Panc1 (cell line): ENCODE measurements at regions not wholly inside any gene's neighbourhood (a gene's known extent, or its start where the extent isn't known, plus 50 kb on each side); places are given as distances from the start of the nearest gene placed in this dataset.

Source experiments
- ATAC-seq: fragments of 200-7000 bp; cut with Tn5 transposase; 2 replicates; pipeline ENCODE4 v1.9.1; 2020; ENCODE audit warnings: mild to moderate bottlenecking, moderate library complexity
- BruUV-seq: library from RNA; stranded (reverse); fragments of 400-500 nt; replicated peaks from 2 replicates; lab custom pipeline; 2021; lab: Mats Ljungman, UMichigan
- CTCF ChIA-PET: fragments of 300-600 bp; sonication (Branson Sonifier 250); formaldehyde crosslinking; loops from one replicate; lab custom pipeline; 2022; ENCODE audit warnings: antibody characterized with exemption; lab: Charles Lee
- POLR2A ChIA-PET: fragments of 300-600 bp; sonication (Branson Sonifier 250); formaldehyde crosslinking; loops from one replicate; lab custom pipeline; 2022; ENCODE audit warnings: antibody characterized with exemption; lab: Charles Lee
- DNase-seq: peaks from one replicate; pipeline ENCODE4 v3.0.0-alpha.2; 2010; ENCODE audit warnings: low read depth, low spot score
- H3K27ac ChIP-seq: 2 replicates; pipeline ENCODE4 v1.5.1; 2011; ENCODE audit warnings: mild to moderate bottlenecking, low read length, inconsistent platforms
- H3K27me3 ChIP-seq: fragments of 200-500 bp; sonication (Bioruptor generic); 2 replicates; pipeline ENCODE4 v1.6.0; 2014; ENCODE audit warnings: low read length, inconsistent platforms; ENCODE audit not compliant: control insufficient read depth, insufficient read depth
- H3K36me3 ChIP-seq: fragments of 200-500 bp; sonication (Bioruptor generic); 2 replicates; pipeline ENCODE4 v1.5.1; 2014; ENCODE audit warnings: inconsistent platforms, mild to moderate bottlenecking, low read length, moderate library complexity; ENCODE audit not compliant: control insufficient read depth, insufficient read depth
- H3K4me1 ChIP-seq: 2 replicates; pipeline ENCODE4 v1.5.1; 2011; ENCODE audit warnings: inconsistent platforms, mild to moderate bottlenecking, low read length, moderate library complexity; ENCODE audit not compliant: control insufficient read depth, insufficient read depth
- H3K4me3 ChIP-seq, 2 experiments: 2 replicates each; pipeline ENCODE4 v1.5.1; 2011 to 2012; ENCODE audit warnings: low read depth in 2 of 2, low read length in 2 of 2, mild to moderate bottlenecking in 2 of 2, inconsistent platforms in 1 of 2, moderate library complexity in 1 of 2
- H3K9me3 ChIP-seq: fragments of 200-500 bp; sonication (Bioruptor generic); 2 replicates; pipeline ENCODE4 v1.5.1; 2014; ENCODE audit warnings: low read depth, mild to moderate bottlenecking, inconsistent platforms, low read length, moderate library complexity; ENCODE audit not compliant: control insufficient read depth, insufficient read depth
- CTCF ChIP-seq: fragments of 450-650 bp; IDR thresholded peaks from 2 replicates; pipeline ENCODE4 v1.5.1; 2017; ENCODE audit warnings: mild to moderate bottlenecking
- POLR2AphosphoS5 ChIP-seq: IDR thresholded peaks from 2 replicates; pipeline ENCODE4 v1.6.1; 2012; ENCODE audit warnings: mild to moderate bottlenecking, low read depth, low read length, moderate library complexity
- REST ChIP-seq, 2 experiments: IDR thresholded peaks; 2 replicates each; pipeline ENCODE4 v1.6.1; 2011 to 2012; ENCODE audit warnings: low read depth in 2 of 2, control low read depth in 1 of 2, low read length in 1 of 2, mild to moderate bottlenecking in 1 of 2, moderate library complexity in 1 of 2; ENCODE audit not compliant: insufficient read depth in 1 of 2
- SIN3A ChIP-seq: IDR thresholded peaks from 2 replicates; pipeline ENCODE4 v1.6.1; 2012; ENCODE audit warnings: low read depth, mild to moderate bottlenecking, low read length, moderate library complexity, borderline replicate concordance; ENCODE audit not compliant: insufficient read depth
- TCF7L2 ChIP-seq: IDR thresholded peaks from 2 replicates; pipeline ENCODE4 v1.6.1; 2011; ENCODE audit warnings: mild to moderate bottlenecking, low read depth, low read length, inconsistent platforms
- in situ Hi-C: cut with HindIII; loops from 2 replicates; pipeline ENCODE4 v1.10.0; 2016; ENCODE audit warnings: low sequenced_read_pairs, low pct_unique_long_range_greater_than_20kb
- intact Hi-C: fragments of 100-400 bp; cut with micrococcal nuclease; formaldehyde crosslinking; loops from one replicate; pipeline ENCODE4 v1.10.0; 2022; ENCODE audit not compliant: unreplicated experiment

DNA sequence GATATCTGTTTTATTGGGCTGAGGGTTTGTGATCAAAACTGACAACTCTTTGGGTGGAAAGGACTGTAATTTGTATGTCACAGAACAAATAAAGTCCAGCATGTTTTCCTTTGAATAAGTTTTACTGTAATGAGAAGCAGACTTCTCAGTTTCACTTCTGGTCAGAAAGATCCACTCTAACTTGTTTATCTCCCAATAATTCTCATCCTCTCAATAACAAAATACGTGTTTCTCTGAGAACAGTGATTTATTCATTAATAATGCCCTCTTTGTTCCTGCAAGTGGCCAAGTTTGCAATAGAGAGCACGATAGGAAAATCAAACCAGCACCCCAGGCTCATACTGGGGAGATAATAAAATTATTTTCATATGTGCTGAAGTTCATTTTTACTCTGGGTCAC lies 190.6 kb downstream of the CNTN3 start:
- Histone ChIP-seq H3K36me3 (no peaks in the 10 kb centered on the region), H3K9me3 (no peaks in the 10 kb centered on the region), H3K27me3 (no peaks in the 10 kb centered on the region), H3K27ac (no peak overlapping the region), H3K4me1 (no peaks in the 10 kb centered on the region), H3K4me3 (no peak overlapping the region)
- DNase-seq (no peak), ATAC-seq (no peak)
- CTCF ChIA-PET = no interaction called here
- in situ Hi-C loops (no loop called here), intact Hi-C loops (no loop called here)
- POLR2A ChIA-PET = no interaction called here
- TF ChIP-seq POLR2AphosphoS5 (no peak), TCF7L2 (no peak), CTCF (no peak), SIN3A (no peak), REST (IDR thresholded peaks at IDR 0.05; ENCODE audit: insufficient read depth in 1 of 2, low read depth in 2 of 2, low read length in 1 of 2) (no peak)
- no TSS peak for BruUV-seq

GRCh38 chr3:74420538-74421124 lies 193.8 kb downstream of the CNTN3 start:
- ATAC-seq = no peak
- Histone ChIP-seq H3K9me3 (no peaks in the 10 kb centered on the region), H3K27ac (no peak overlapping the region), H3K36me3 (no peaks in the 10 kb centered on the region), H3K4me3 (no peak overlapping the region), H3K27me3 (no peaks in the 10 kb centered on the region), H3K4me1 (no peaks in the 10 kb centered on the region)
- in situ Hi-C loops = no loop called here
- POLR2A ChIA-PET = no interaction called here
- no TSS peak for BruUV-seq
- TF ChIP-seq SIN3A = no peak
- TF ChIP-seq TCF7L2 = no peak
- no peak for TF ChIP-seq POLR2AphosphoS5
- DNase-seq = no peak
- CTCF ChIA-PET = no interaction called here
- intact Hi-C loops = no loop called here

DNA sequence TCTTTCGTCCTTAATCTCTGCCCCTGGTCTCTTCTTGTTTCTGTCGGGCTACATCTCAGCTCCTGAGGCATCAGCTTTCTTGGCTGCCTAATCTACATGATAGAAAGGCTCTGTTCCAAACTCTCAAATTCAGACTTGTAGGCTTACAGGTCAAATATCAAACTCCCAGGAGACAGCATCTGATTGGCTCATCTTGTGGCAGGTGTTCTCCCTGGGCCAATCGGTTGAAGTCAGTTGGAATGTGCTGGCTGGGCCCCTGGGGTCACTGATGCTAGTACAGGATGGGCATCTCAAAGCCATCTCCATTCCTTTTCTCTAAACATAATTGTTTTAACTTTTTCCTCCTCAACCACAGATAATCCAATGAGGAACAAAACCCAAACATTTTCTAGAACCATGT lies 198.7 kb downstream of the CNTN3 start:
- DNase-seq (no peak), ATAC-seq (no peak)
- CTCF ChIA-PET = no interaction called here
- Histone ChIP-seq H3K36me3 (no peaks in the 10 kb centered on the region), H3K27ac (no peak overlapping the region), H3K9me3 (no peaks in the 10 kb centered on the region), H3K4me3 (no peak overlapping the region), H3K4me1 (no peaks in the 10 kb centered on the region), H3K27me3 (no peaks in the 10 kb centered on the region)
- no TSS peak for BruUV-seq
- POLR2A ChIA-PET = interaction anchor here (0.6 kb wide), 1 partner anchor 453 kb away, joined by 3 read pairs; no protein-coding TSS in a partner anchor
- intact Hi-C loops = no loop called here
- in situ Hi-C loops = no loop called here
- TF ChIP-seq TCF7L2 (no peak), SIN3A (no peak), REST (IDR thresholded peaks at IDR 0.05; ENCODE audit: insufficient read depth in 1 of 2, low read depth in 2 of 2, low read length in 1 of 2) (no peak), POLR2AphosphoS5 (no peak), CTCF (no peak)
